ENCODE measurements at regions not wholly inside any gene's neighbourhood (a gene's known extent, or its start where the extent isn't known, plus 50 kb on each side); places are given as distances from the start of the nearest gene placed in this dataset.

DNA sequence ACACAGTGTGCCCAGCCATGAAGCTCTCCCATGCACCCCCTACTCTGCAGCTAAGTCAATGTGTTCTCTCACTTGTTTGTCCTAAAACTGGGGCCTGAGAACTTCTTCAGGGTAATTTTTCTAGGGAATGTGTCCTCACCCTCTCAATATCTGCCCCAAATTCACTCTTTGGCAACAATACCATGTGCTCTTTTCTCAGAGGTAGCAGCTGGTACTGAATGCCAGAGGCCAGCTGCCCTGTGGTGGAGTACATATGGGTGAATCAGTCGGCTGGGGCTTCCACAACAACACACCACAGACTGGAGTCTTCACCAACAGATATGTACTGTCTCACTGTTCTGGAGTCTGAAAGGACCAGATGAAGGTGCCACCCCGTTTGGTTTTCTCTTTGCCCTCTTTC lies 97.7 kb upstream of the TOP3B start:
- Histone ChIP-seq H4K20me1 (ENCODE audit: insufficient read depth, low read length) (no peaks in the 10 kb centered on the region), H3K36me3 (replicated peaks; ENCODE audit: low read depth, low read length) (no peaks in the 10 kb centered on the region), H3K4me1 (ENCODE audit: low read length) (peaks cover 25% of the 10 kb centered on the region), H3K9me3 (ENCODE audit: insufficient read depth, low read length) (no peaks in the 10 kb centered on the region), H3K4me2 (ENCODE audit: low read length) (no peak overlapping the region), H3K4me3 (ENCODE audit: low read length) (no peak overlapping the region), H3K27me3 (ENCODE audit: low read depth, low read length) (peaks cover 8% of the 10 kb centered on the region; the same call in 1 of the 2 replicates), H3K9ac (ENCODE audit: low read length) (no peak overlapping the region), H3K27ac (ENCODE audit: low read length) (no peak overlapping the region), H2AFZ (ENCODE audit: low read depth, low read length) (peak overlapping the region; percentile 26; the same call in 1 of the 2 replicates), H3K79me2 (ENCODE audit: low read length) (no peaks in the 10 kb centered on the region)
- TF ChIP-seq, protein P1, sequence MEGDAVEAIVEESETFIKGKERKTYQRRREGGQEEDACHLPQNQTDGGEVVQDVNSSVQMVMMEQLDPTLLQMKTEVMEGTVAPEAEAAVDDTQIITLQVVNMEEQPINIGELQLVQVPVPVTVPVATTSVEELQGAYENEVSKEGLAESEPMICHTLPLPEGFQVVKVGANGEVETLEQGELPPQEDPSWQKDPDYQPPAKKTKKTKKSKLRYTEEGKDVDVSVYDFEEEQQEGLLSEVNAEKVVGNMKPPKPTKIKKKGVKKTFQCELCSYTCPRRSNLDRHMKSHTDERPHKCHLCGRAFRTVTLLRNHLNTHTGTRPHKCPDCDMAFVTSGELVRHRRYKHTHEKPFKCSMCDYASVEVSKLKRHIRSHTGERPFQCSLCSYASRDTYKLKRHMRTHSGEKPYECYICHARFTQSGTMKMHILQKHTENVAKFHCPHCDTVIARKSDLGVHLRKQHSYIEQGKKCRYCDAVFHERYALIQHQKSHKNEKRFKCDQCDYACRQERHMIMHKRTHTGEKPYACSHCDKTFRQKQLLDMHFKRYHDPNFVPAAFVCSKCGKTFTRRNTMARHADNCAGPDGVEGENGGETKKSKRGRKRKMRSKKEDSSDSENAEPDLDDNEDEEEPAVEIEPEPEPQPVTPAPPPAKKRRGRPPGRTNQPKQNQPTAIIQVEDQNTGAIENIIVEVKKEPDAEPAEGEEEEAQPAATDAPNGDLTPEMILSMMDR (IDR thresholded peaks at IDR 0.05; ENCODE audit: low read depth, low read length), result no peak
- no peak for TF ChIP-seq EZH2phosphoT487 (IDR thresholded peaks at IDR 0.05; ENCODE audit: low read depth)

DNA sequence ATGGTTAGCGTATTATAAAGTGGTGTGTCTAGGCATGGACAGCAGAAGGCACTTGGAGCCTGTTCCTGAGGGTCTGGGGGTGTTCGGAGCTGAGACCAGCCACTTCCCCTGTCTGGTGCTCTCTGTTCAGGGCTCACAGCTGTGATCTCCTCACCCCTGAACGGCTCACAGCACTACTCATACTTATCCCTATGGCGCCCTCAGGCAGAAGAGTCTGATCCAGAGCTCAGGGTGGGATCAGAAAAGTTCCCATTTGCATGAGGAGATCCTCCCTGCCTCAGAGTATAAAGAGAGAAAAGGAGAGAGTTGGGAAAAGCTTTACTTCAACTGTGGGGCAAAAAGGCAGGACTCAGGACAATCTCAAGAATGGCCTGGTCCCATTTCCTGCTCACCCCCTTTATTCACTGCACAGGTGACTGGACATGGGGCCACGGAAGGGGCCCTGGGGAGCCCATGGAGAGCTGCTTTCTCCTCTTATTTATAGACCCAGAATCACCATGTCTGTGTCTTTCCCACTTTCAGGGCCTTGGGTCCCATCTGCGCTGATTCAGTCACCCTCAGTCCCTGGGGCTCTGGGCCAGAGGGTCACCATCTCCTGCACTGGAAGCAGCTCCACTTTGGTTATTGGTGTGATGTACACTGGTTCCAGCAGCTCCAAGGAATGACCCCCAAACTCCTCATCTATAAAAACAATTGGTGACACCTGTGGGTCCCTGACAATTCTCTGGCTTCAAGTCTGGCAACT lies 97.0 kb upstream of the TOP3B start:
- H2AFZ ChIP-seq (ENCODE audit: low read depth, low read length), result 0 out of 2 replicates have a peak overlapping the region, but pooled peaks have one; percentile 26
- no peaks in the 10 kb centered on the region for H4K20me1 ChIP-seq (ENCODE audit: insufficient read depth, low read length)
- no peaks in the 10 kb centered on the region for H3K79me2 ChIP-seq (ENCODE audit: low read length)
- H3K9me3 ChIP-seq (ENCODE audit: insufficient read depth, low read length), result no peaks in the 10 kb centered on the region
- TF ChIP-seq, protein P1 (IDR thresholded peaks at IDR 0.05; ENCODE audit: low read depth, low read length), result no peak
- no peak for TF ChIP-seq EZH2phosphoT487 (IDR thresholded peaks at IDR 0.05; ENCODE audit: low read depth)
- H3K36me3 ChIP-seq (replicated peaks; ENCODE audit: low read depth, low read length), result no peaks in the 10 kb centered on the region
- H3K4me3 ChIP-seq (ENCODE audit: low read length), result no peak overlapping the region
- peaks cover 23% of the 10 kb centered on the region for H3K4me1 ChIP-seq (ENCODE audit: low read length)
- no peak overlapping the region for H3K4me2 ChIP-seq (ENCODE audit: low read length)
- peaks cover 8% of the 10 kb centered on the region; the same call in 1 of the 2 replicates for H3K27me3 ChIP-seq (ENCODE audit: low read depth, low read length)
- no peak overlapping the region for H3K9ac ChIP-seq (ENCODE audit: low read length)
- no peak overlapping the region for H3K27ac ChIP-seq (ENCODE audit: low read length)

DNA sequence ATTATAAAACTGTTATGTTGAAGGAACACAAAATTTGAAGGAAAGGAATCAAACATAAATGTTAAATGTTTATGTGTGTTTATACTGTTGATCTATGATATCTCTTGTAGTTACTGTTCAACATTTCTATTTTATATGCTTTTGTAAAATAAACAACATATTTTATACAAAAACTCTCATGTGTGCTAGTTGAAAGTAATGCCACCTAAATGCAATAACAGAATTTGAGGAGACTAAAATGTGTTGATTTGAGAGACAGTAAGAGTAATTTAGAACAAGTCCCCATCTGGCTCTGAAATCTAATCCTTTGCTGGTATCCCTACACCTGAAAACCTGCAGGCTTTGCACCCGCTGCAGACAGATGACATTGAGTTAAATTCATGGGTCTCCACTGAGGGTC lies 95.7 kb upstream of the TOP3B start:
- H3K4me2 ChIP-seq (ENCODE audit: low read length), result no peak overlapping the region
- no peaks in the 10 kb centered on the region for H3K27me3 ChIP-seq (ENCODE audit: low read depth, low read length)
- no peaks in the 10 kb centered on the region for H4K20me1 ChIP-seq (ENCODE audit: insufficient read depth, low read length)
- no peaks in the 10 kb centered on the region for H3K9me3 ChIP-seq (ENCODE audit: insufficient read depth, low read length)
- peaks cover 17% of the 10 kb centered on the region for H3K4me1 ChIP-seq (ENCODE audit: low read length)
- H3K79me2 ChIP-seq (ENCODE audit: low read length), result no peaks in the 10 kb centered on the region
- H3K27ac ChIP-seq (ENCODE audit: low read length), result no peak overlapping the region
- H2AFZ ChIP-seq (ENCODE audit: low read depth, low read length), result no peak overlapping the region
- TF ChIP-seq, protein P1 (IDR thresholded peaks at IDR 0.05; ENCODE audit: low read depth, low read length), result no peak
- no peak for TF ChIP-seq EZH2phosphoT487 (IDR thresholded peaks at IDR 0.05; ENCODE audit: low read depth)
- no peak overlapping the region for H3K4me3 ChIP-seq (ENCODE audit: low read length)
- H3K9ac ChIP-seq (ENCODE audit: low read length), result no peak overlapping the region
- H3K36me3 ChIP-seq (replicated peaks; ENCODE audit: low read depth, low read length), result no peaks in the 10 kb centered on the region

DNA sequence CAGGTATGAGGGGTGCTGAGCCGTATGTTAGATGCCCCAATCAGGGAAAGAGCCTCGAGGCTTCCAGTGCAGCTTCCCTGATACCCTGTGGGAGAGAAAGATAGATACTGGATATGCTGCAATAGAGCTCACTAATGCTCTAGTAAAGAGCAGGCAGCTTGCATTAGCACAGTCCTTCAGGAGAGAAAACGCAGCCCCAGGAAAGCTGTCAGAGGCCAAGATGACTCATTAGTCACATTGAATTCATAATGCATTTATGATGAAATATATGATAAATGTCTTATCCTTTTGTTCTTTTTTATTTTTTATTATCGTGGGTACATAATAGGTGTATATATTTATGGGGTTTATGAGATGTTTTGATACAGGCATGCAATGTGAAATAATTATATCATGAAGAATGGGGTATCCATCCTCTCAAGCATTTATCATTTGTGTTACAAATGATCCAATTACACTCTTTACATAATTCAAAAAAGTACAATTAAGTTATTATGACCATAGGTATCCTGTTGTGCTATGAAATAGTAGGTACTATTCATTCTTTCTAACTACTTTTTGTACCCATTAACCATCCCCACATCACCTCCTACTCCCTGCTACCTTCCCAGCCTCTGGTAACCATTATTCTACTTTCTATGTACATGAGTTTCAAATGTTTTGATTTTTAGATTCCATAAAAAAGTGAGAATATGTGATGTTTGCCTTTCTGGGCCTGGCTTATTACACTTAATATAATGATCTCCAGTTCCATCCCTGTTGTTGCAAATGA lies 94.5 kb upstream of the TOP3B start:
- Histone ChIP-seq H3K4me3 (ENCODE audit: low read length) (no peak overlapping the region), H3K79me2 (ENCODE audit: low read length) (no peaks in the 10 kb centered on the region), H3K36me3 (replicated peaks; ENCODE audit: low read depth, low read length) (no peaks in the 10 kb centered on the region), H2AFZ (ENCODE audit: low read depth, low read length) (no peak overlapping the region), H3K4me1 (ENCODE audit: low read length) (peaks cover 20% of the 10 kb centered on the region), H3K4me2 (ENCODE audit: low read length) (no peak overlapping the region), H3K27ac (ENCODE audit: low read length) (no peak overlapping the region), H3K27me3 (ENCODE audit: low read depth, low read length) (no peaks in the 10 kb centered on the region), H3K9me3 (ENCODE audit: insufficient read depth, low read length) (no peaks in the 10 kb centered on the region), H4K20me1 (ENCODE audit: insufficient read depth, low read length) (no peaks in the 10 kb centered on the region), H3K9ac (ENCODE audit: low read length) (no peak overlapping the region)
- no peak for TF ChIP-seq EZH2phosphoT487 (IDR thresholded peaks at IDR 0.05; ENCODE audit: low read depth)
- TF ChIP-seq, protein P1 (IDR thresholded peaks at IDR 0.05; ENCODE audit: low read depth, low read length), result no peak
